B cell (primary cell): ENCODE measurements at regions not wholly inside any gene's neighbourhood (a gene's known extent, or its start where the extent isn't known, plus 50 kb on each side); places are given as distances from the start of the nearest gene placed in this dataset.

Experiments used
- ATAC-seq: fragments of 200-7000 bp; cut with Tn5 transposase; one replicate; pipeline ENCODE4 v1.10.0; 2021; ENCODE audit warnings: low read depth, mild to moderate bottlenecking, moderate number of reproducible peaks, moderate library complexity
- CTCF ChIA-PET: fragments of 350-600 bp; sonication (Branson Sonifier 250); formaldehyde crosslinking; loops from one replicate; lab custom pipeline; 2021; ENCODE audit warnings: antibody characterized with exemption, inconsistent platforms; lab: Charles Lee
- POLR2A ChIA-PET: fragments of 350-600 bp; sonication (Branson Sonifier 250); formaldehyde crosslinking; loops from one replicate; lab custom pipeline; 2021; ENCODE audit warnings: antibody characterized with exemption; lab: Charles Lee
- DNase-seq: peaks from one replicate; pipeline ENCODE4 v3.0.0; 2013
- H2AFZ ChIP-seq: 2 replicates; pipeline ENCODE4 v1.6.1; 2012; ENCODE audit warnings: mild to moderate bottlenecking, low read depth, low read length; ENCODE audit not compliant: insufficient read depth, poor library complexity, severe bottlenecking
- H3K27ac ChIP-seq, 2 donors: 1 replicate in 1 of 2; 2 replicates in 1 of 2; pipeline ENCODE4 v1.5.1; 2012 to 2013; ENCODE audit warnings: low read length in 2 of 2, mild to moderate bottlenecking in 2 of 2, moderate library complexity in 1 of 2
- H3K27me3 ChIP-seq, 4 experiments: fragments of 200-600 bp in 1 of 4; sonication (generic) in 1 of 4; replicated peaks in 1 of 4; 1 replicate in 2 of 4; 2 replicates in 2 of 4; pipeline versions ENCODE4 v1.6.1 to v1.7.0; 2013 to 2016; ENCODE audit warnings: low read length in 3 of 4, mild to moderate bottlenecking in 2 of 4, mixed read lengths in 1 of 4, moderate library complexity in 1 of 4; ENCODE audit not compliant: insufficient read depth in 4 of 4, control insufficient read depth in 3 of 4; ENCODE audit errors: control extremely low read depth in 1 of 4
- H3K36me3 ChIP-seq, 2 experiments: replicated peaks in 1 of 2; 1 replicate in 1 of 2; 2 replicates in 1 of 2; pipeline versions ENCODE4 v1.6.1 to v1.7.1; 2013; ENCODE audit warnings: low read length in 1 of 2; ENCODE audit not compliant: insufficient read depth in 2 of 2, control insufficient read depth in 1 of 2; ENCODE audit errors: control extremely low read depth in 1 of 2, extremely low read depth in 1 of 2
- H3K4me1 ChIP-seq, 2 donors: fragments of 200-600 bp in 1 of 2; sonication (generic) in 1 of 2; 1 replicate in 1 of 2; 2 replicates in 1 of 2; pipeline versions ENCODE4 v1.5.1 to v1.6.1; 2013 to 2017; ENCODE audit warnings: low read length in 2 of 2; ENCODE audit not compliant: control insufficient read depth in 2 of 2, insufficient read depth in 2 of 2
- H3K4me2 ChIP-seq: replicated peaks from 2 replicates; pipeline ENCODE3; 2012; ENCODE audit warnings: mild to moderate bottlenecking, low read depth, low read length; ENCODE audit not compliant: poor library complexity, severe bottlenecking
- H3K4me3 ChIP-seq, 5 experiments: fragments of 200-600 bp in 1 of 5; sonication (generic) in 1 of 5; 1 replicate in 3 of 5; 2 replicates in 2 of 5; pipeline versions ENCODE4 v1.5.1 to v1.7.0; 2011 to 2016; ENCODE audit warnings: low read length in 4 of 5, mild to moderate bottlenecking in 4 of 5, low read depth in 2 of 5, control low read depth in 1 of 5, moderate library complexity in 1 of 5; ENCODE audit not compliant: insufficient read depth in 1 of 5; ENCODE audit errors: control extremely low read depth in 1 of 5, extremely low read depth in 1 of 5
- H3K79me2 ChIP-seq: fragments of 200-600 bp; sonication (generic); one replicate; pipeline ENCODE4 v1.6.0; 2016; ENCODE audit warnings: low read length; ENCODE audit not compliant: control insufficient read depth, insufficient read depth
- H3K9ac ChIP-seq: fragments of 200-600 bp; sonication (generic); 2 replicates; pipeline ENCODE4 v1.6.1; 2017; ENCODE audit warnings: mild to moderate bottlenecking, low read length, moderate library complexity
- H3K9me3 ChIP-seq, 3 donors: one replicate each; pipeline versions ENCODE4 v1.6.1 to v1.7.1; 2013; ENCODE audit warnings: low read length in 2 of 3; ENCODE audit not compliant: control insufficient read depth in 2 of 3, insufficient read depth in 1 of 3; ENCODE audit errors: control extremely low read depth in 1 of 3
- H4K20me1 ChIP-seq: 2 replicates; pipeline ENCODE4 v1.6.0; 2012; ENCODE audit warnings: mild to moderate bottlenecking, low read length; ENCODE audit not compliant: insufficient read depth, control insufficient read depth, poor library complexity, severe bottlenecking
- H3K27ac Mint-ChIP-seq: one replicate; pipeline ENCODE4 v1.8.0; 2021; ENCODE audit warnings: mixed read lengths
- H3K27me3 Mint-ChIP-seq: one replicate; pipeline ENCODE4 v1.8.0; 2021; ENCODE audit warnings: mixed read lengths
- H3K4me1 Mint-ChIP-seq: one replicate; pipeline ENCODE4 v1.8.0; 2021; ENCODE audit warnings: mixed read lengths
- H3K4me3 Mint-ChIP-seq: one replicate; pipeline ENCODE4 v1.8.0; 2021; ENCODE audit warnings: mixed read lengths
- H3K9me3 Mint-ChIP-seq: one replicate; pipeline ENCODE4 v1.8.0; 2022; ENCODE audit warnings: mixed read lengths; ENCODE audit not compliant: insufficient read depth
- CTCF ChIP-seq: fragments of 200-600 bp; IDR thresholded peaks from one replicate; pipeline ENCODE4 v1.8.0; 2022; ENCODE audit warnings: antibody characterized with exemption, mild to moderate bottlenecking
- EZH2 ChIP-seq: IDR thresholded peaks from 2 replicates; pipeline ENCODE4 v1.6.1; 2012; ENCODE audit warnings: borderline replicate concordance, low read depth, mild to moderate bottlenecking, moderate library complexity, low read length; ENCODE audit not compliant: insufficient read depth, poor library complexity, severe bottlenecking
- WGBS: methylation state at CpG from one replicate; pipeline ENCODE4 v1.1.5; 2013; ENCODE audit warnings: missing lambda C conversion rate; ENCODE audit not compliant: insufficient coverage; 5-methylcytosine and 5-hydroxymethylcytosine counted together
- intact Hi-C: fragments of 100-400 bp; cut with micrococcal nuclease; formaldehyde crosslinking; loops from one replicate; pipeline ENCODE4 v1.10.0; 2022

GRCh38 chr1:94617957-94618739 lies 76.6 kb upstream of the F3 start:
- Histone ChIP-seq H3K36me3 (no peaks in the 10 kb centered on the region), H3K4me3 (no peak overlapping the region), H3K9me3 (peaks cover 0 to 7% (median 0%) of the 10 kb centered on the region in 3 donors), H2AFZ (no peak overlapping the region), H3K9ac (no peak overlapping the region), H3K79me2 (no peaks in the 10 kb centered on the region), H3K4me1 (no peaks in the 10 kb centered on the region), H4K20me1 (no peaks in the 10 kb centered on the region), H3K4me2 (no peak overlapping the region), H3K27me3 (peaks cover 0 to 4% (median 0%) of the 10 kb centered on the region in 4 experiments), H3K27ac (no peak overlapping the region)
- no peak for DNase-seq
- intact Hi-C loops = no loop called here
- Mint-ChIP-seq H3K27me3 (peaks cover 7% of the 10 kb centered on the region), H3K9me3 (peaks cover 8% of the 10 kb centered on the region), H3K4me3 (no peak overlapping the region), H3K4me1 (no peaks in the 10 kb centered on the region), H3K27ac (no peak overlapping the region)
- 91% methylated on average over 6 of the region's 13 CpGs for WGBS
- ATAC-seq = no peak
- TF ChIP-seq EZH2 (no peak), CTCF (no peak)
- ChIA-PET CTCF (no interaction called here), POLR2A (no interaction called here)

- Histone ChIP-seq H3K4me1 (no peaks in the 10 kb centered on the region), H3K79me2 (no peaks in the 10 kb centered on the region), H3K27me3 (peaks cover 0 to 4% (median 0%) of the 10 kb centered on the region in 4 experiments), H2AFZ (no peak overlapping the region), H3K4me3 (no peak overlapping the region), H3K9me3 (peaks cover 0 to 7% (median 0%) of the 10 kb centered on the region in 3 donors), H3K9ac (no peak overlapping the region), H4K20me1 (no peaks in the 10 kb centered on the region), H3K27ac (no peak overlapping the region), H3K4me2 (no peak overlapping the region), H3K36me3 (no peaks in the 10 kb centered on the region)
- H3K27me3 Mint-ChIP-seq = peaks cover 7% of the 10 kb centered on the region
- 49% methylated on average over 3 of the region's 6 CpGs for WGBS
- ChIA-PET POLR2A (no interaction called here), CTCF (no interaction called here)
- intact Hi-C loops = no loop called here
- H3K4me3 Mint-ChIP-seq = no peak overlapping the region
- H3K9me3 Mint-ChIP-seq = peaks cover 8% of the 10 kb centered on the region
- DNase-seq (no peak), ATAC-seq (no peak)
- TF ChIP-seq EZH2 (no peak), CTCF (no peak)
- H3K4me1 Mint-ChIP-seq = no peaks in the 10 kb centered on the region
- no peak overlapping the region for H3K27ac Mint-ChIP-seq
Observed at GRCh38 chr1:94617134-94617805, 75.7 kb upstream of the F3 start.
